Prostate gland (tissue), 2 donors: ENCODE measurements at regions not wholly inside any gene's neighbourhood (a gene's known extent, or its start where the extent isn't known, plus 50 kb on each side); places are given as distances from the start of the nearest gene placed in this dataset.

Source experiments
- DNase-seq: peaks from one replicate; pipeline ENCODE4 v3.0.0-alpha.2; 2019; ENCODE audit warnings: low spot score
- H3K27ac ChIP-seq, 2 donors: fragments of 200-600 bp; sonication (generic); 2 replicates each; pipeline ENCODE4 v1.5.1; 2017 to 2019
- H3K27me3 ChIP-seq: fragments of 200-600 bp; sonication (generic); replicated peaks from 2 replicates; pipeline ENCODE4 v1.5.1; 2019; ENCODE audit not compliant: insufficient read depth
- H3K36me3 ChIP-seq, 2 donors: fragments of 200-600 bp; sonication (generic); 1 replicate in 1 of 2; 2 replicates in 1 of 2; pipeline versions ENCODE4 v1.5.1 to v1.8.1; 2017 to 2019
- H3K4me1 ChIP-seq: fragments of 200-600 bp; sonication (generic); replicated peaks from 2 replicates; pipeline ENCODE4 v1.5.1; 2019
- H3K4me3 ChIP-seq, 2 donors: fragments of 200-600 bp; sonication (generic); 2 replicates each; pipeline ENCODE4 v1.5.1; 2017 to 2019
- H3K9me3 ChIP-seq: fragments of 200-600 bp; sonication (generic); 2 replicates; pipeline ENCODE4 v1.5.1; 2017
- POLR2A ChIP-seq: fragments of 450-650 bp; IDR thresholded peaks from one replicate; pipeline ENCODE4 v1.6.1; 2016; ENCODE audit warnings: antibody characterized with exemption, mild to moderate bottlenecking
- POLR2AphosphoS5 ChIP-seq: sonication (generic); formaldehyde crosslinking; IDR thresholded peaks from one replicate; pipeline ENCODE4 v1.6.1; 2017; ENCODE audit warnings: antibody characterized with exemption
- WGBS: methylation state at CpG from one replicate; pipeline ENCODE4 v1.1.5; 2018; 5-methylcytosine and 5-hydroxymethylcytosine counted together
- intact Hi-C: fragments of 100-400 bp; cut with DNase I; formaldehyde crosslinking; loops from one replicate; pipeline ENCODE4 v1.14.2; 2022
- TF ChIP-seq, protein P1 (sequence below), 4 experiments: fragments of 200-600 bp in 2 of 4; fragments of 450-650 bp in 2 of 4; sonication (generic) in 2 of 4; IDR thresholded peaks; 1 replicate in 3 of 4; 2 replicates in 1 of 4; pipeline ENCODE4 v1.5.1; 2016 to 2019; ENCODE audit warnings: antibody characterized with exemption in 4 of 4, mild to moderate bottlenecking in 2 of 4, moderate library complexity in 2 of 4

GRCh38 chr6:115474443-115475041 is 586.1 kb downstream of the FRK start:
- Histone ChIP-seq H3K27me3 (no peaks in the 10 kb centered on the region), H3K9me3 (no peaks in the 10 kb centered on the region), H3K4me3 (no peak overlapping the region), H3K27ac (no peak overlapping the region), H3K4me1 (no peaks in the 10 kb centered on the region), H3K36me3 (no peaks in the 10 kb centered on the region)
- no peak for TF ChIP-seq POLR2AphosphoS5
- TF ChIP-seq, protein P1, sequence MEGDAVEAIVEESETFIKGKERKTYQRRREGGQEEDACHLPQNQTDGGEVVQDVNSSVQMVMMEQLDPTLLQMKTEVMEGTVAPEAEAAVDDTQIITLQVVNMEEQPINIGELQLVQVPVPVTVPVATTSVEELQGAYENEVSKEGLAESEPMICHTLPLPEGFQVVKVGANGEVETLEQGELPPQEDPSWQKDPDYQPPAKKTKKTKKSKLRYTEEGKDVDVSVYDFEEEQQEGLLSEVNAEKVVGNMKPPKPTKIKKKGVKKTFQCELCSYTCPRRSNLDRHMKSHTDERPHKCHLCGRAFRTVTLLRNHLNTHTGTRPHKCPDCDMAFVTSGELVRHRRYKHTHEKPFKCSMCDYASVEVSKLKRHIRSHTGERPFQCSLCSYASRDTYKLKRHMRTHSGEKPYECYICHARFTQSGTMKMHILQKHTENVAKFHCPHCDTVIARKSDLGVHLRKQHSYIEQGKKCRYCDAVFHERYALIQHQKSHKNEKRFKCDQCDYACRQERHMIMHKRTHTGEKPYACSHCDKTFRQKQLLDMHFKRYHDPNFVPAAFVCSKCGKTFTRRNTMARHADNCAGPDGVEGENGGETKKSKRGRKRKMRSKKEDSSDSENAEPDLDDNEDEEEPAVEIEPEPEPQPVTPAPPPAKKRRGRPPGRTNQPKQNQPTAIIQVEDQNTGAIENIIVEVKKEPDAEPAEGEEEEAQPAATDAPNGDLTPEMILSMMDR (IDR thresholded peaks at IDR 0.05), result no peak
- TF ChIP-seq POLR2A, result no peak
- no peak for DNase-seq
- intact Hi-C loops, result no loop called here
- WGBS, result 80% methylated on average over 3 of the region's 3 CpGs

DNA sequence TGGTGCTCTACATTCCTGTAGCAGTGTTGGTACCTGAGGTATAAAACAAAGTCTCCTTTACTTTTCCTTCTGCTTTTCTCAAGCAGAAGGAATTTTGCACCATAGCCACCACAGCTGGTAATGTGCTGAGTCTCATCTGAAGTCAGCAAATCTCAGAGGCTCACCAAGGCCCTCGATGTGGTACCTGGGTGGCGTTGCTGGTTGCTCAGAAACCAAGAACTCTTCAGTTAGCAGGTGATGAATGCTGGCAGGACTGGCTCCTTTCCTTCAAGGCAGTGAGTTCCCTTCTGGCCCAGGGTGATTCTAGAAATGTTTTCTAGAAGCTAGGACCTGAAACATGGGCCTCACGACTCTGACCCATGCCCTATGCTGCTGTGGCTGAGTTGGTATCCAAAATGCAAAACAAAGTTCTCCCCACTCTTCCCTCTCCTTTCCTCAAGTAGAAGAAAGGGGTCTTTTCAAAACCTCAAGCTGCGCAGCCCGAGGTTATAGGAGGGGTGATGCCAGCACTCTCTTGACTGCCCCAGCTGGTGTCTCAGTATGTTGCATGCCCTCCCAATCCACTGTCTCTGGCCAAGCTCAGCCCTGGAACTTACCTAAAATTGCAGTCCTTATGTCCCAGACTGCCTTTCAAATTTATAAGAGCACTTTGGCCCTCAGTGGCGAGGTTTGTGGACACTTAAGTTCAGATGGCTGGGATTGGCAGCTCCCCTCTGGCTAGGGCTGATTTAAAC is 592.3 kb downstream of the FRK start:
- no peaks in the 10 kb centered on the region for H3K9me3 ChIP-seq
- intact Hi-C loops, result no loop called here
- H3K27ac ChIP-seq, result no peak overlapping the region
- 84% methylated on average over 6 of the region's 6 CpGs for WGBS
- TF ChIP-seq POLR2AphosphoS5 (no peak), POLR2A (no peak)
- TF ChIP-seq, protein P1 (IDR thresholded peaks at IDR 0.05), result no peak
- no peak overlapping the region for H3K4me3 ChIP-seq
- no peaks in the 10 kb centered on the region for H3K4me1 ChIP-seq
- DNase-seq, result no peak
- H3K27me3 ChIP-seq, result no peaks in the 10 kb centered on the region
- no peaks in the 10 kb centered on the region for H3K36me3 ChIP-seq

- Histone ChIP-seq H3K9me3 (no peaks in the 10 kb centered on the region), H3K27me3 (no peaks in the 10 kb centered on the region), H3K27ac (no peak overlapping the region), H3K36me3 (no peaks in the 10 kb centered on the region), H3K4me3 (no peak overlapping the region), H3K4me1 (no peaks in the 10 kb centered on the region)
- no peak for TF ChIP-seq POLR2A
- TF ChIP-seq POLR2AphosphoS5, result no peak
- TF ChIP-seq, protein P1 (IDR thresholded peaks at IDR 0.05), result no peak
- intact Hi-C loops, result no loop called here
- no peak for DNase-seq
- 76% methylated on average over 2 of the region's 2 CpGs for WGBS
These were observed 593.0 kb downstream of the FRK start for GRCh38 chr6:115467726-115468125.

- 88% methylated on average over 1 of the region's 1 CpG for WGBS
- Histone ChIP-seq H3K4me1 (no peaks in the 10 kb centered on the region), H3K4me3 (no peak overlapping the region), H3K27me3 (no peaks in the 10 kb centered on the region), H3K27ac (no peak overlapping the region), H3K36me3 (no peaks in the 10 kb centered on the region), H3K9me3 (no peaks in the 10 kb centered on the region)
- intact Hi-C loops, result no loop called here
- DNase-seq, result no peak
- TF ChIP-seq POLR2AphosphoS5 (no peak), POLR2A (no peak)
- TF ChIP-seq, protein P1 (IDR thresholded peaks at IDR 0.05), result no peak
These were observed 599.8 kb downstream of the FRK start for GRCh38 chr6:115460913-115461312.

- no peaks in the 10 kb centered on the region for H3K36me3 ChIP-seq
- intact Hi-C loops, result no loop called here
- no peak overlapping the region for H3K4me3 ChIP-seq
- no peaks in the 10 kb centered on the region for H3K9me3 ChIP-seq
- TF ChIP-seq POLR2A (no peak), POLR2AphosphoS5 (no peak)
- TF ChIP-seq, protein P1 (IDR thresholded peaks at IDR 0.05), result no peak
- H3K27me3 ChIP-seq, result no peaks in the 10 kb centered on the region
- H3K4me1 ChIP-seq, result no peaks in the 10 kb centered on the region
- H3K27ac ChIP-seq, result no peak overlapping the region
- DNase-seq, result no peak
These were observed 603.8 kb downstream of the FRK start for GRCh38 chr6:115456848-115457247.
